Endothelial cell of umbilical vein (primary cell): ENCODE measurements at regions not wholly inside any gene's neighbourhood (a gene's known extent, or its start where the extent isn't known, plus 50 kb on each side); places are given as distances from the start of the nearest gene placed in this dataset.

Source experiments
- BruUV-seq: library from RNA; stranded (reverse); fragments of 400-500 nt; replicated peaks from 2 replicates; lab custom pipeline; 2021; lab: Mats Ljungman, UMichigan
- CTCF ChIA-PET: fragments of 300-600, 350-600 bp; sonication (Branson Sonifier 250); formaldehyde crosslinking; loops from one replicate; lab custom pipeline; 2021; ENCODE audit warnings: antibody characterized with exemption, inconsistent platforms; lab: Charles Lee
- POLR2A ChIA-PET: fragments of 300-600, 350-600 bp; sonication (Branson Sonifier 250); formaldehyde crosslinking; loops from one replicate; lab custom pipeline; 2021; ENCODE audit warnings: antibody characterized with exemption, inconsistent platforms; lab: Charles Lee
- DNase-seq: peaks from one replicate; pipeline ENCODE4 v3.0.0-alpha.2; 2011; ENCODE audit warnings: low read depth, low spot score
- FAIRE-seq: peaks from 2 replicates; lab custom pipeline; 2011; peaks lifted over from hg19 to GRCh38; lab: Jason Lieb, UNC
- H2AFZ ChIP-seq: 2 replicates; pipeline ENCODE4 v1.6.0; 2012; ENCODE audit warnings: low read depth, low read length, control low read depth, inconsistent platforms
- H3K27ac ChIP-seq: 2 replicates; pipeline ENCODE4 v1.5.1; 2011; ENCODE audit warnings: low read depth, mild to moderate bottlenecking, control low read depth, low read length, moderate library complexity; ENCODE audit not compliant: insufficient read depth
- H3K27me3 ChIP-seq, 2 experiments: 2 replicates each; pipeline versions ENCODE4 v1.6.0 to v1.6.1; 2011; ENCODE audit warnings: low read length in 2 of 2, mixed read lengths in 1 of 2; ENCODE audit not compliant: control insufficient read depth in 2 of 2, insufficient read depth in 2 of 2
- H3K36me3 ChIP-seq, 2 experiments: 2 replicates in 1 of 2; 3 replicates in 1 of 2; pipeline ENCODE4 v1.5.1; 2011; ENCODE audit warnings: low read length in 2 of 2, mild to moderate bottlenecking in 1 of 2, moderate library complexity in 1 of 2; ENCODE audit not compliant: control insufficient read depth in 2 of 2, insufficient read depth in 2 of 2; ENCODE audit errors: extremely low read depth in 1 of 2
- H3K4me1 ChIP-seq: 3 replicates; pipeline ENCODE4 v1.5.1; 2011; ENCODE audit warnings: mild to moderate bottlenecking, low read length; ENCODE audit not compliant: control insufficient read depth, insufficient read depth; ENCODE audit errors: extremely low read depth
- H3K4me2 ChIP-seq: 2 replicates; pipeline ENCODE4 v1.6.1; 2011; ENCODE audit warnings: low read length, control low read depth, mixed read lengths; ENCODE audit not compliant: insufficient read depth
- H3K4me3 ChIP-seq, 3 experiments: fragments of 200-600 bp in 1 of 3; sonication (generic), shearing (Covaris generic) in 1 of 3; replicated peaks in 1 of 3; 2 replicates each; pipeline ENCODE4 v1.5.1; 2011 to 2016; ENCODE audit warnings: control low read depth in 3 of 3, low read length in 3 of 3, mild to moderate bottlenecking in 2 of 3, inconsistent platforms in 1 of 3, low read depth in 1 of 3, moderate library complexity in 1 of 3; ENCODE audit not compliant: insufficient read depth in 1 of 3
- H3K79me2 ChIP-seq: 2 replicates; pipeline ENCODE4 v1.6.0; 2012; ENCODE audit warnings: low read length, inconsistent platforms; ENCODE audit not compliant: control insufficient read depth, insufficient read depth
- H3K9ac ChIP-seq: replicated peaks from 2 replicates; pipeline ENCODE3; 2011; ENCODE audit warnings: low read length, control low read depth; ENCODE audit not compliant: insufficient read depth; ENCODE audit errors: extremely low read depth
- H3K9me1 ChIP-seq: replicated peaks from 3 replicates; pipeline ENCODE4 v1.6.0; 2011; ENCODE audit warnings: mild to moderate bottlenecking, low read length; ENCODE audit not compliant: control insufficient read depth, insufficient read depth; ENCODE audit errors: extremely low read depth
- H3K9me3 ChIP-seq: replicated peaks from 2 replicates; pipeline ENCODE4 v1.5.1; 2012; ENCODE audit warnings: low read length, inconsistent platforms; ENCODE audit not compliant: control insufficient read depth, insufficient read depth
- H4K20me1 ChIP-seq: replicated peaks from 2 replicates; pipeline ENCODE3; 2011; ENCODE audit warnings: mild to moderate bottlenecking, low read length; ENCODE audit not compliant: control insufficient read depth, insufficient read depth; ENCODE audit errors: extremely low read depth
- CTCF ChIP-seq, 2 donors: IDR thresholded peaks; 1 replicate in 1 of 2; 2 replicates in 1 of 2; pipeline ENCODE4 v1.5.1; 2011; ENCODE audit warnings: low read length in 2 of 2, mild to moderate bottlenecking in 2 of 2, moderate library complexity in 2 of 2, control low read depth in 1 of 2, inconsistent platforms in 1 of 2, low read depth in 1 of 2; ENCODE audit not compliant: insufficient read depth in 1 of 2; ENCODE audit errors: extremely low read depth in 1 of 2
- EZH2 ChIP-seq: IDR thresholded peaks from 2 replicates; pipeline ENCODE4 v1.6.1; 2012; ENCODE audit warnings: borderline replicate concordance, low read depth, mild to moderate bottlenecking, moderate library complexity, low read length, inconsistent platforms; ENCODE audit not compliant: severe bottlenecking
- FOS ChIP-seq: IDR thresholded peaks from 2 replicates; pipeline ENCODE4 v1.6.1; 2011; ENCODE audit warnings: mild to moderate bottlenecking, low read length, moderate library complexity, borderline replicate concordance; ENCODE audit not compliant: insufficient read depth
- GATA2 ChIP-seq: IDR thresholded peaks from 2 replicates; pipeline ENCODE4 v1.7.0; 2011; ENCODE audit warnings: low read depth, mild to moderate bottlenecking, moderate library complexity, mixed read lengths, low read length; ENCODE audit not compliant: insufficient read length, insufficient read depth
- JUN ChIP-seq: IDR thresholded peaks from 2 replicates; pipeline ENCODE4 v1.6.1; 2011; ENCODE audit warnings: borderline replicate concordance, low read depth; ENCODE audit not compliant: insufficient read length, insufficient read depth
- MYC ChIP-seq: IDR thresholded peaks from one replicate; pipeline ENCODE4 v1.6.1; 2011; ENCODE audit warnings: mild to moderate bottlenecking, low read depth, low read length
- POLR2A ChIP-seq: IDR thresholded peaks from 2 replicates; pipeline ENCODE4 v1.6.1; 2012; ENCODE audit warnings: low read depth, mild to moderate bottlenecking, control low read depth, low read length
- POLR2AphosphoS5 ChIP-seq: IDR thresholded peaks from 2 replicates; pipeline ENCODE4 v1.6.1; 2012; ENCODE audit warnings: low read depth, mild to moderate bottlenecking, control low read depth, low read length, moderate library complexity; ENCODE audit not compliant: insufficient read depth
- dilution Hi-C: fragments of 300-500 bp; cut with MboI; formaldehyde crosslinking; loops from one replicate; pipeline ENCODE4 v1.15.0; 2019; ENCODE audit warnings: low sequenced_read_pairs; ENCODE audit not compliant: extremely low pct_ligation_motif_present
- intact Hi-C: fragments of 100-400 bp; cut with micrococcal nuclease; formaldehyde crosslinking; loops from one replicate; pipeline ENCODE4 v1.10.0; 2022
- TF ChIP-seq, protein P1 (sequence below): IDR thresholded peaks from 2 replicates; pipeline ENCODE4 v1.6.1; 2011; ENCODE audit not compliant: insufficient read depth, insufficient read length

- Histone ChIP-seq H3K27ac (no peak overlapping the region), H4K20me1 (no peaks in the 10 kb centered on the region), H3K9me1 (no peaks in the 10 kb centered on the region), H3K9ac (no peak overlapping the region), H2AFZ (no peak overlapping the region), H3K9me3 (no peaks in the 10 kb centered on the region), H3K27me3 (no peaks in the 10 kb centered on the region), H3K36me3 (no peaks in the 10 kb centered on the region), H3K4me1 (no peaks in the 10 kb centered on the region), H3K4me2 (no peak overlapping the region), H3K79me2 (no peaks in the 10 kb centered on the region), H3K4me3 (no peak overlapping the region)
- dilution Hi-C loops = no loop called here
- FAIRE-seq (no peak), DNase-seq (no peak)
- POLR2A ChIA-PET = no interaction called here
- BruUV-seq = no TSS peak
- intact Hi-C loops = no loop called here
- TF ChIP-seq JUN = no peak
- TF ChIP-seq FOS = no peak
- no peak for TF ChIP-seq MYC
- no peak for TF ChIP-seq POLR2A
- no peak for TF ChIP-seq GATA2
- TF ChIP-seq EZH2 = no peak
- no peak for TF ChIP-seq CTCF (IDR thresholded peaks at IDR 0.05; ENCODE audit: extremely low read depth in 1 of 2, insufficient read depth in 1 of 2, low read depth in 1 of 2, low read length in 2 of 2)
- TF ChIP-seq POLR2AphosphoS5 = no peak
- TF ChIP-seq, protein P1, sequence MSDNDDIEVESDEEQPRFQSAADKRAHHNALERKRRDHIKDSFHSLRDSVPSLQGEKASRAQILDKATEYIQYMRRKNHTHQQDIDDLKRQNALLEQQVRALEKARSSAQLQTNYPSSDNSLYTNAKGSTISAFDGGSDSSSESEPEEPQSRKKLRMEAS = no peak
- CTCF ChIA-PET = interaction anchor here (1.1 kb wide), 1 partner anchor 21 kb away, joined by 3 read pairs; no protein-coding TSS in a partner anchor
Measured at GRCh38 chr1:29893806-29894205, 657.5 kb downstream of the PTPRU start.
